IMR-90 (cell line): ENCODE measurements at regions not wholly inside any gene's neighbourhood (a gene's known extent, or its start where the extent isn't known, plus 50 kb on each side); places are given as distances from the start of the nearest gene placed in this dataset.
A peak's percentile ranks its signal among the peaks of the same experiment; 100 is the strongest.

Experiments used
- ATAC-seq: fragments of 200-7000 bp; cut with Tn5 transposase; 2 replicates; pipeline ENCODE4 v1.9.1; 2020; ENCODE audit warnings: low read depth, mild to moderate bottlenecking, moderate library complexity
- BruUV-seq: library from RNA; stranded (reverse); fragments of 400-500 nt; replicated peaks from 2 replicates; lab custom pipeline; 2021; lab: Mats Ljungman, UMichigan
- CTCF ChIA-PET: fragments of 300-600 bp; formaldehyde crosslinking; extraction: SDS; loops from one replicate; lab custom pipeline; 2021; ENCODE audit warnings: antibody characterized with exemption; lab: Yijun Ruan, JAX
- POLR2A ChIA-PET: fragments of 300-600 bp; sonication (Branson Sonifier 250); formaldehyde crosslinking; loops from one replicate; lab custom pipeline; 2022; ENCODE audit warnings: antibody characterized with exemption; ENCODE audit not compliant: unreplicated experiment; lab: Charles Lee
- DNase-seq: peaks from one replicate; pipeline ENCODE4 v3.0.0; 2013
- H2AFZ ChIP-seq: replicated peaks from 2 replicates; pipeline ENCODE3; 2013; ENCODE audit warnings: low read length, mild to moderate bottlenecking; ENCODE audit not compliant: poor library complexity
- H2AK5ac ChIP-seq: 2 replicates; pipeline ENCODE4 v1.6.1; 2013; ENCODE audit warnings: low read depth, low read length, inconsistent platforms
- H2AK9ac ChIP-seq: replicated peaks from 2 replicates; pipeline ENCODE3; 2013; ENCODE audit warnings: mild to moderate bottlenecking, low read depth, low read length, moderate library complexity; ENCODE audit not compliant: poor library complexity
- H2BK120ac ChIP-seq: 2 replicates; pipeline ENCODE4 v1.6.1; 2013; ENCODE audit warnings: low read depth, low read length, inconsistent platforms
- H2BK15ac ChIP-seq: 3 replicates; pipeline ENCODE4 v1.6.1; 2013; ENCODE audit warnings: low read depth, low read length, inconsistent platforms
- H2BK20ac ChIP-seq: 2 replicates; pipeline ENCODE4 v1.6.1; 2013; ENCODE audit warnings: low read depth, mild to moderate bottlenecking, inconsistent platforms, low read length, moderate library complexity
- H2BK5ac ChIP-seq: 2 replicates; pipeline ENCODE4 v1.6.1; 2013; ENCODE audit warnings: mild to moderate bottlenecking, low read depth, low read length, inconsistent platforms; ENCODE audit not compliant: poor library complexity, severe bottlenecking
- H3K14ac ChIP-seq: replicated peaks from 2 replicates; pipeline ENCODE4 v1.6.1; 2013; ENCODE audit warnings: low read depth, low read length, inconsistent platforms
- H3K18ac ChIP-seq: 2 replicates; pipeline ENCODE4 v1.6.1; 2013; ENCODE audit warnings: low read depth, low read length, control low read depth
- H3K23ac ChIP-seq: 2 replicates; pipeline ENCODE4 v1.6.1; 2013; ENCODE audit warnings: low read depth, low read length, inconsistent platforms
- H3K27ac ChIP-seq: 2 replicates; pipeline ENCODE4 v1.5.1; 2013; ENCODE audit warnings: mild to moderate bottlenecking, control low read depth, low read length; ENCODE audit not compliant: insufficient read depth
- H3K27me3 ChIP-seq: 2 replicates; pipeline ENCODE4 v1.6.1; 2013; ENCODE audit warnings: low read length; ENCODE audit not compliant: control insufficient read depth, insufficient read depth
- H3K36me3 ChIP-seq: 2 replicates; pipeline ENCODE4 v1.6.1; 2013; ENCODE audit warnings: low read length, mixed read lengths; ENCODE audit not compliant: control insufficient read depth, insufficient read depth
- H3K4ac ChIP-seq: 2 replicates; pipeline ENCODE4 v1.6.1; 2013; ENCODE audit warnings: low read depth, low read length, inconsistent platforms
- H3K4me1 ChIP-seq: 2 replicates; pipeline ENCODE4 v1.6.1; 2013; ENCODE audit warnings: low read length, mixed read lengths; ENCODE audit not compliant: control insufficient read depth, insufficient read depth
- H3K4me2 ChIP-seq: 2 replicates; pipeline ENCODE4 v1.6.1; 2013; ENCODE audit warnings: low read depth, mild to moderate bottlenecking, control low read depth, low read length, moderate library complexity
- H3K4me3 ChIP-seq: 2 replicates; pipeline ENCODE4 v1.5.1; 2013; ENCODE audit warnings: low read depth, mild to moderate bottlenecking, control low read depth, low read length, moderate library complexity; ENCODE audit not compliant: insufficient read depth
- H3K56ac ChIP-seq: 2 replicates; pipeline ENCODE4 v1.6.1; 2013; ENCODE audit warnings: low read length, inconsistent platforms; ENCODE audit not compliant: insufficient read depth; ENCODE audit errors: extremely low read depth
- H3K79me1 ChIP-seq, 2 experiments: 2 replicates each; pipeline ENCODE4 v1.6.1; 2013; ENCODE audit warnings: low read length in 2 of 2, inconsistent platforms in 1 of 2, low read depth in 1 of 2
- H3K9ac ChIP-seq: 2 replicates; pipeline ENCODE4 v1.6.1; 2013; ENCODE audit warnings: low read depth, low read length, control low read depth
- H3K9me1 ChIP-seq: 2 replicates; pipeline ENCODE4 v1.6.1; 2013; ENCODE audit warnings: low read length, inconsistent platforms; ENCODE audit not compliant: insufficient read depth
- H3K9me3 ChIP-seq: 2 replicates; pipeline ENCODE4 v1.6.1; 2013; ENCODE audit warnings: low read length; ENCODE audit not compliant: control insufficient read depth, insufficient read depth
- H4K20me1 ChIP-seq: 2 replicates; pipeline ENCODE4 v1.6.1; 2013; ENCODE audit warnings: low read length, inconsistent platforms; ENCODE audit not compliant: insufficient read depth
- H4K5ac ChIP-seq: 2 replicates; pipeline ENCODE4 v1.6.1; 2013; ENCODE audit warnings: mild to moderate bottlenecking, low read depth, low read length, control low read depth
- H4K8ac ChIP-seq, 2 experiments: 2 replicates each; pipeline ENCODE4 v1.6.1; 2013; ENCODE audit warnings: low read depth in 2 of 2, low read length in 2 of 2, control low read depth in 1 of 2, inconsistent platforms in 1 of 2
- H4K91ac ChIP-seq: 2 replicates; pipeline ENCODE4 v1.6.1; 2013; ENCODE audit warnings: low read depth, low read length, inconsistent platforms; ENCODE audit not compliant: insufficient read depth
- BHLHE40 ChIP-seq: fragments of 150-350 bp; IDR thresholded peaks from 2 replicates; pipeline ENCODE4 v1.6.1; 2016; ENCODE audit warnings: mild to moderate bottlenecking, low read depth, low read length
- CEBPB ChIP-seq: IDR thresholded peaks from 2 replicates; pipeline ENCODE4 v1.6.1; 2012; ENCODE audit warnings: low read depth, low read length, improper control_type of control experiment
- CTCF ChIP-seq: conservative IDR thresholded peaks from 2 replicates; pipeline ENCODE4 v1.5.1; 2012; ENCODE audit warnings: mild to moderate bottlenecking, low read depth, low read length, improper control_type of control experiment
- ELK1 ChIP-seq: fragments of 150-350 bp; IDR thresholded peaks from 2 replicates; pipeline ENCODE4 v1.6.1; 2016; ENCODE audit warnings: low read depth, mild to moderate bottlenecking, low read length, moderate library complexity, borderline replicate concordance
- FOS ChIP-seq: fragments of 150-350 bp; IDR thresholded peaks from 2 replicates; pipeline ENCODE4 v1.6.1; 2016; ENCODE audit warnings: low read depth, low read length
- MAFK ChIP-seq: IDR thresholded peaks from 2 replicates; pipeline ENCODE4 v1.6.1; 2012; ENCODE audit warnings: low read depth, low read length, improper control_type of control experiment
- MAZ ChIP-seq: IDR thresholded peaks from 2 replicates; pipeline ENCODE4 v1.6.1; 2012; ENCODE audit warnings: low read depth, mild to moderate bottlenecking, low read length, improper control_type of control experiment, moderate library complexity, borderline replicate concordance
- MXI1 ChIP-seq: IDR thresholded peaks from 2 replicates; pipeline ENCODE4 v1.6.1; 2012; ENCODE audit warnings: low read depth, mild to moderate bottlenecking, low read length, moderate library complexity, borderline replicate concordance
- NFE2L2 ChIP-seq: fragments of 150-350 bp; IDR thresholded peaks from 2 replicates; pipeline ENCODE4 v1.6.1; 2016; ENCODE audit warnings: low read depth, mild to moderate bottlenecking, low read length
- POLR2A ChIP-seq: IDR thresholded peaks from 2 replicates; pipeline ENCODE4 v1.6.1; 2012; ENCODE audit warnings: mild to moderate bottlenecking, low read depth, low read length
- RAD21 ChIP-seq: IDR thresholded peaks from 2 replicates; pipeline ENCODE4 v1.6.1; 2012; ENCODE audit warnings: low read length, improper control_type of control experiment
- RCOR1 ChIP-seq: IDR thresholded peaks from 2 replicates; pipeline ENCODE4 v1.6.1; 2012; ENCODE audit warnings: mild to moderate bottlenecking, low read length, improper control_type of control experiment; ENCODE audit not compliant: insufficient replicate concordance
- RFX5 ChIP-seq: IDR thresholded peaks from 2 replicates; pipeline ENCODE4 v1.8.0; 2012; ENCODE audit warnings: low read depth, mild to moderate bottlenecking, low read length, moderate library complexity
- SMC3 ChIP-seq: fragments of 150-350 bp; IDR thresholded peaks from 2 replicates; pipeline ENCODE4 v1.6.1; 2016; ENCODE audit warnings: low read depth, mild to moderate bottlenecking, antibody characterized with exemption, low read length, moderate library complexity
- WGBS, 2 experiments: methylation state at CpG; one replicate each; pipeline versions ENCODE4 v1.1.5 to v1.1.7; 2013; ENCODE audit warnings: missing lambda C conversion rate in 2 of 2; ENCODE audit not compliant: insufficient read length in 1 of 2; ENCODE audit errors: extremely low coverage in 2 of 2; 5-methylcytosine and 5-hydroxymethylcytosine counted together
- dilution Hi-C: fragments of 300-500 bp; cut with HindIII; formaldehyde crosslinking; loops from one replicate; pipeline ENCODE4 v1.14.3; 2018; ENCODE audit warnings: low sequenced_read_pairs; ENCODE audit not compliant: unreplicated experiment
- in situ Hi-C: fragments of 300-500 bp; cut with MboI; formaldehyde crosslinking; loops from 3 replicates; pipeline ENCODE4 v1.14.3; 2019; ENCODE audit warnings: low sequenced_read_pairs, inconsistent platforms, mixed read lengths
- intact Hi-C: fragments of 100-400 bp; cut with micrococcal nuclease; formaldehyde crosslinking; loops from 2 replicates; pipeline ENCODE4 v1.10.0; 2022

GRCh38 chr4:149065753-149066152 is 623.5 kb upstream of the NR3C2 start:
- Histone ChIP-seq H3K9ac (no peak overlapping the region), H3K27me3 (no peaks in the 10 kb centered on the region), H3K23ac (no peak overlapping the region), H4K20me1 (no peaks in the 10 kb centered on the region), H3K9me1 (no peaks in the 10 kb centered on the region; the same call in 1 of the 2 replicates), H3K4me1 (no peaks in the 10 kb centered on the region), H4K8ac (no peak overlapping the region), H2BK15ac (no peak overlapping the region), H2BK20ac (no peak overlapping the region), H3K56ac (no peak overlapping the region), H3K18ac (no peak overlapping the region), H2AFZ (no peak overlapping the region), H3K4me2 (no peak overlapping the region), H3K36me3 (no peaks in the 10 kb centered on the region), H4K91ac (no peak overlapping the region), H3K79me1 (no peaks in the 10 kb centered on the region), H2BK120ac (no peak overlapping the region), H2AK5ac (no peak overlapping the region), H4K5ac (no peak overlapping the region), H3K4me3 (no peak overlapping the region), H3K27ac (no peak overlapping the region), H3K4ac (no peak overlapping the region), H3K9me3 (no peaks in the 10 kb centered on the region), H3K14ac (0 out of 2 replicates have a peak overlapping the region, but pooled peaks have one; percentile 13), H2AK9ac (no peak overlapping the region), H2BK5ac (no peak overlapping the region)
- ATAC-seq (no peak), DNase-seq (no peak)
- in situ Hi-C loops (no loop called here), dilution Hi-C loops (no loop called here), intact Hi-C loops (loop anchor here (10.0 kb wide), 1 partner anchor 389 kb away; no protein-coding TSS in a partner anchor)
- no TSS peak for BruUV-seq
- WGBS, 2 experiments: no CpG with 5 or more reads among the region's 1 CpG
- TF ChIP-seq RCOR1: no peak
- no peak for TF ChIP-seq MAFK
- no peak for TF ChIP-seq CEBPB
- no peak for TF ChIP-seq FOS
- TF ChIP-seq CTCF: no peak
- no peak for TF ChIP-seq BHLHE40
- no peak for TF ChIP-seq POLR2A
- no peak for TF ChIP-seq MXI1
- no peak for TF ChIP-seq ELK1
- no peak for TF ChIP-seq NFE2L2
- no peak for TF ChIP-seq MAZ
- TF ChIP-seq RFX5: no peak
- TF ChIP-seq RAD21: no peak
- no peak for TF ChIP-seq SMC3
- ChIA-PET POLR2A (no interaction called here), CTCF (interaction anchor here (0.6 kb wide), 1 partner anchor 1326 kb away, joined by 3 read pairs; no protein-coding TSS in a partner anchor)
